Testis (tissue), 2 donors: ENCODE measurements at regions not wholly inside any gene's neighbourhood (a gene's known extent, or its start where the extent isn't known, plus 50 kb on each side); places are given as distances from the start of the nearest gene placed in this dataset.

Experiments
- POLR2A ChIP-seq: fragments of 450-650 bp; IDR thresholded peaks from one replicate; pipeline ENCODE4 v1.6.1; 2017; ENCODE audit warnings: antibody characterized with exemption, mild to moderate bottlenecking, moderate library complexity
- TF ChIP-seq, protein P1 (sequence below), 3 experiments: fragments of 450-650 bp in 2 of 3; fragments of 200-600 bp in 1 of 3; sonication (generic) in 1 of 3; IDR thresholded peaks; one replicate each; pipeline ENCODE4 v1.5.1; 2016 to 2019; ENCODE audit warnings: antibody characterized with exemption in 3 of 3, mild to moderate bottlenecking in 2 of 3, moderate library complexity in 1 of 3

DNA sequence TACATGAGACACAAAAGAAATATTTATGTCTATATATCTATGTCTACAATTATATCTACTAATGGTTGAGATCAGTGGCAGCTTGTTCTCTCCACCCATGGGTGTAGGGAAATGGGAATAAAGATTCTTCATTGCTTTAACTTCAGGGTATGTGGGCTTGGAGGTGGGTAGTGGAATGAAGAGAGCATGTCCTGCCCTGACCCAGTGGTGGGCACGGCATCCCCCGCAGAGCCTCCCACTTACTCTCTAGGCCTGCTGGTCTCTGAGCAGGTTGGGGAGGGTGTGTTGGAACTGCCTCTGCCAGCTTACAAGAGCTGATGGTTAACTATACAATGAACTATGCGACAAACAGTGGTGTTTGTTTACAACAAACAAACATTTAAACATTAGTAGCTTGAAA is 152.5 kb upstream of the SKOR2 start:
- TF ChIP-seq, protein P1, sequence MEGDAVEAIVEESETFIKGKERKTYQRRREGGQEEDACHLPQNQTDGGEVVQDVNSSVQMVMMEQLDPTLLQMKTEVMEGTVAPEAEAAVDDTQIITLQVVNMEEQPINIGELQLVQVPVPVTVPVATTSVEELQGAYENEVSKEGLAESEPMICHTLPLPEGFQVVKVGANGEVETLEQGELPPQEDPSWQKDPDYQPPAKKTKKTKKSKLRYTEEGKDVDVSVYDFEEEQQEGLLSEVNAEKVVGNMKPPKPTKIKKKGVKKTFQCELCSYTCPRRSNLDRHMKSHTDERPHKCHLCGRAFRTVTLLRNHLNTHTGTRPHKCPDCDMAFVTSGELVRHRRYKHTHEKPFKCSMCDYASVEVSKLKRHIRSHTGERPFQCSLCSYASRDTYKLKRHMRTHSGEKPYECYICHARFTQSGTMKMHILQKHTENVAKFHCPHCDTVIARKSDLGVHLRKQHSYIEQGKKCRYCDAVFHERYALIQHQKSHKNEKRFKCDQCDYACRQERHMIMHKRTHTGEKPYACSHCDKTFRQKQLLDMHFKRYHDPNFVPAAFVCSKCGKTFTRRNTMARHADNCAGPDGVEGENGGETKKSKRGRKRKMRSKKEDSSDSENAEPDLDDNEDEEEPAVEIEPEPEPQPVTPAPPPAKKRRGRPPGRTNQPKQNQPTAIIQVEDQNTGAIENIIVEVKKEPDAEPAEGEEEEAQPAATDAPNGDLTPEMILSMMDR (IDR thresholded peaks at IDR 0.05) = no peak
- no peak for TF ChIP-seq POLR2A
